GM21786 (cell line): ENCODE measurements at regions not wholly inside any gene's neighbourhood (a gene's known extent, or its start where the extent isn't known, plus 50 kb on each side); places are given as distances from the start of the nearest gene placed in this dataset.

Source experiments
- ATAC-seq: cut with Tn5 transposase; IDR thresholded peaks from one replicate; pipeline ENCODE4 v1.9.1; 2021; ENCODE audit not compliant: unreplicated experiment

DNA sequence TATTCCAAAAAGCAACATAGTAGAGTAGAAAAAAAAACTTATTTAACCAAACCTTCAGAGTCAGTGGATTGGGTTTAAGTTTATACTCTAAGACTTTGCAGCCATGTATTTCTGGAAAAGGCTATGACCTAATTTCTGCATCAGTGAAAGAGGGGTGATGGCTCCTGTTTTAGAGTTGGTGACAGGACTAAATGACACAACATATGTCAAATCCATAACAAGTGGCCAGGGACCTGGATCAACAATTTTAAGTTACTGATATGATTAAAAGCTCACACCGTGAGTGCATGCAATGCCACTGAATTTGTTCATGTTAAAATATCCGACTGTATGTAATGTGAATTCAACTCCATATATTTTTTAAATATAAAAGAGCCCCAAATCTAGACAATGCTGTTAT is 390.6 kb downstream of the TNS3 start:
- ATAC-seq = no peak

DNA sequence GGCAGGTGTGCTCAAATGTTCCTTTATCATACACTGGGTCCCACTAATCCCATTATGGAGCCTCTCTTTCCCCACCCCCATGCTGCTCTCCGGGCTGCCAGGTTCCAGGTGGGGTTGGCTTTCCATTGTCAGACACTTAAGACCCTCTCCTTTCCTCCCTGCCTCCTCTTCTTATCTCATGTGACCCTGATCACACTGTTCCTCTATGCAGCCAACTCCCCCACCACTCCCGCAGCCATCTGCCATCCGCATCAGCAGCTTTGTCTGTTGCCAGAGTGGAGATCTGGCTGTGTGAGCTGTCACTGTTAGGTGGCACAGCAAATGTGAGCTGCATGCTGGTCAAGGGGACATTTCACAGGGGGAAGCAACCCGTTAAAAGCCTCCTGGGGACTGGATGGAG is 391.4 kb downstream of the TNS3 start:
- ATAC-seq = no peak

DNA sequence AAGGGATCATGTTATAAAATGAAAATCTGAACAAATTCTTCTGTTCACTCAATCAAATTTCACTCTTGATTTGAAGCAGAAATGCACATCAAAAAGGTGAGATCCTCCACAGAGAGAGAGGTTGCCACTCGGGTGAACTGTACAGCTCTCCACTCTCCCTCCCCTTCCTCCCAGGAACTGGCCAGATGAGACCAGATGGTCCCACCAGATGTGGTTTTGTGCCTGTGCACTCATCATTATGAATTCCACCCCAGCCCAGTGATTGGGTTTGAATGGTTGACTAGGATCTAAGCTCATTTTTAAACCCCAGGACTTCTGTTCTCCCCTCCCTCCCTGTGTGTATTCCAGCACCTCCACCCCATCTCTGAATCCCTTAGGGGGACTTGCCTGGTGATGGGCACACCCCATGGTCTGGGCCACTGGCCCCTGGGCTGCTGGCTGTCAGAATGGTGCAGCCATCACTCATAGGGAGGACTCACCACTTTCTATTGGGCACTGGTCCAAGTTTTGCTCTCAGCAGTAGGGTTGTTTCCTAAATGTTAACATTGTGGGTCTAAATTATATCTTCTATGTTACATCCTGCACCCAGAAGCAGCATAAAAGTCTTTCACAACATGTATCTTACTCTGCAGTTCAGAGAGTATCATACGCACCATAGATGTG is 393.1 kb downstream of the TNS3 start:
- no peak for ATAC-seq

DNA sequence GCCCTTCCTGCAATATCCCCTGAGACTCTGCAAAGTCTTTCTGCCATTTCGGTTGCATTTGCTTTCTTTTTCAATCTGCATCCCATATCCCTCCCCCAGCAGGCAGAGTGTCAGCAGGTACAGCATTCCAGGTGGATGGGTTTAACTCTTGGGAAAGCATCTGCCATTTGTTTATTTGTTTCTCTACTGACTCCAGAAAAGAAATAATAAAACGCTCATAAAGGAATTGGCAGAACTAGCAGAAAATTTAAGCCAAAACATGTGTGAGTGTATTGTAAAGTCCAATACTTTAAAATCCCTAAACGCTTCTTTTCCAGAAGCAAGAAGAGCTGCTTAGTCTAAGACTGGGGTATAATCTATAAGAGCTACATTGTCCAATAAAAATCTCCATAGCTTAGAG is 393.8 kb downstream of the TNS3 start:
- ATAC-seq = no peak

DNA sequence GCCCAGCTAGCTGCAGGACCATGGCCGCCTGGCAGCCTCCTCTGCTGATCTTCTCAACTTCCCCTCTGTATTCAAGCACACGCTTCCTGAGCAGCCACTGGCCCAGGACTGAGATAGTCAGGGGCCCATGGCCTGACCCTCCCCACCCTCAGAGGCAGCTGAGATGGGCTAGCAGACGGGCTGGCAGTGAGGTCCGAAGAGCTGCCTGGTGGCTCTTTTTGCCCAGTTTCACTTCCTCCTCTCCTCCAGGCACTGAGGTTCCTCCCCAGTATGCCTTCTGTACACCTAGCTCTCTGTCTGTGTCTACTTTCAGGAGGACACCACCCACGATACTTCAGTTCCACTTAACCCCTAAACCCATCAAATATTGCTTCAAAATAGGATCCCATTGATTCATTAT is 395.6 kb downstream of the TNS3 start:
- ATAC-seq = peak; percentile 95

DNA sequence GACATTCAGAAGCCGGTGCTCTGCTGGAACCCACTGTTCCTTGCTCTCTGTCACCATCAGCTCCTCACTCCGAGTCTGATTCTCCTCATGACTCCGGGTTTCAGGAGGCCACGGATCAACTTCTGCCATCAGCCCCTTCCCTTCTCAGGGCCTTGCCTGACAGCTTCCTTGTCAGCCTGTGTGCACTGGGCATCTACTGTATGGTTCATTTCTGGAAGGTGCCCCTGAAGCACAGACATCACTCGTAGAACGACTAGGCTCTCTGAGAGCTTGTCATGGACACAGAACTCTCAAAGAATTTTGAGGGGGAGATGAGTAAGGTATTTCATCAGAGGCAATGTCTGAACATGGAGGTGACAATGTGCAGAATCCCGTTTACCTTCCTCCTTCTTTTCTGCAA is 396.1 kb downstream of the TNS3 start:
- ATAC-seq = no peak

DNA sequence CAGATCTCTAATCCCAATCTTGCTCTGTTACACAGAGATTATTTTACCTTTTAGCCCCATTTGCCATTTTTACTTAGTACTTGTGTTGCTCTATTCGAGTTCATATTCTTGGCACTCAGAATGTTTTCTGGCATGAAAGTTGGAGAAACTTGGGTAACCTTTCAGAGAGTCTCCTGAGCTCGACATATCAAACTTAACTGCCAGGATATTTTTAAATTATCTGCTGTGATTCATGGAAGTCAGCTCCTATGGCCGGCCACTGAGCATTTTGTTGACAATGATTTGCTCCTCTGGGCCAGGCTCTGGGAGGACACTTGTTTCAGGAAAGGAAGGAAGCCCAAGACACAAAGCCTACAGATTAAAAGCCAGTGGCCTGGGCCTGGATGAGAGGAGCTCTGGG is 396.7 kb downstream of the TNS3 start:
- no peak for ATAC-seq

DNA sequence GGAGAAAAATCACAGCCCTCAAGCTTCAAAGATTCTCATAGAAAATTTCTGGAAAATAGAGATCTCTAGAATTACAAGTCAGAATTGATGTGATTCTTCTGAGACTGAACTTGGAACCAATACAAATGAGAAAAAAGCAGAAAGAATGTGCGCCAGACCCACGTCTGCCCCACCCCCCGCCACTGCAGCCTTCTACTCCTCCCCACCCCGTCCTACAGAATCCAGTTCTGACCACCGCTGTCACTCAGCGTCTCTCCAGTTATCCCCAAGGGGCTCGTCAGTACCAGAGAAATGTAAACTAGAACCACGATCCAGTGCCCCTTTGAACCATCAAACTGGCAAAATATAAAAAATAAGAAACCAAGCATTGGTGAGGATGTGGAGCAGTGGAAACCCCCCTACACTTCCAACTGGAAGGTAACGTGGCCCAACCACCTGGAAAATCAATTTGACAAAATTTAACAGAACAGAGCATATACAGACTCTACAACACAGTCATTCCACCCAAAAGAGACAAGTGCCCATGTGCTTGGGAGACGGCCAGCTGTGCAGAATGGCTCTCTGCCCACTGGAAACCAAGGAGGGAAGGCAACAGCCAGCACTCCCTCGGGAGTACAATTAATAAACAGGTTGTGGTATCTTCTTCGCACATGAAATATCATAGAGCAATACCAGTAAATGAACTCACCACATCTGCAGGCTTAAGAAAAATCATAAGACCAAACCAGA is 397.9 kb downstream of the TNS3 start:
- no peak for ATAC-seq

DNA sequence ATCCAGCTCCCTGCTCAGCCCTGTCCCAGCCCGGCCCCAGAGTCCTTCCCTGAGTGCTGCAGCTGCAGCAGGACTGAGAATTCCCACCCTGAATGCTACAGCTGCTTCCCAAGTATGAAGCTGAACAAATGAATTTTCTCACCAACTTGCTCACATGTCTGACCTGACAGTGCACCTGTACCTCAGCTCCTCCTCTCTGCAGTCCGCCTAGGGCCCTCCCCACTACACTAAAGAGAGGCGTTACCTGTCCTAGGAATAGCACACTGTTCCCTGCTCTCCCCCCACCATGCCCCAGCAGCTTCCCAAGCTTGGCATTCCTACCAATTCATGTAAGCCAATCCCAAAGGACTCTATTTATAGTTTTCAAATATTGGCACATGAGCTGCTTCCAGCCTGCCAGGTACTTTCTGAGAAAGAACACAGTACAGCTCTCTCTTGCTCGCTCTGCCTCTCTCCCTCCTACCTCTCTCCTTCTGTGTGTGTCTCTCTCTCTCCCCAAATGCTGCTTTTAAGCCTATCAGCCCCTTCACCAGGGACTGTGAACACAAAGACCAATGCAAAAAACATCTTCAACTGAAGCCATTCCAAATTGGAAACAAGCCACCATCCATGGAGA is 400.1 kb downstream of the TNS3 start:
- ATAC-seq = no peak

DNA sequence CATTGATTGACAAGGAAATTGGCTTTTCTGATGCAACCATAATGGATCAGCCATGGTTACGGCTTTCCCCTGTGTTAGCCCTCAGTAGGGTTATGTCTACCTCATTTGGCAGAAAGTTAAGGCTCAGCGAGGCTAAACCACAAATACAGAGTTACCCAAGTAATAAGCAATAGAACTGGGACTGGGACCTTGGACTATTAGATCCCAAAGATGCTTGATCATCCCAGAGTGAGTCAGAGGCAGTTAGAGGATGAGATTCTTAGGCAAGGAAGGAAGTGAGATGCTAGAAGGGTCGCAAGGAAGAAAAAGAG is 401.4 kb downstream of the TNS3 start:
- ATAC-seq = no peak

DNA sequence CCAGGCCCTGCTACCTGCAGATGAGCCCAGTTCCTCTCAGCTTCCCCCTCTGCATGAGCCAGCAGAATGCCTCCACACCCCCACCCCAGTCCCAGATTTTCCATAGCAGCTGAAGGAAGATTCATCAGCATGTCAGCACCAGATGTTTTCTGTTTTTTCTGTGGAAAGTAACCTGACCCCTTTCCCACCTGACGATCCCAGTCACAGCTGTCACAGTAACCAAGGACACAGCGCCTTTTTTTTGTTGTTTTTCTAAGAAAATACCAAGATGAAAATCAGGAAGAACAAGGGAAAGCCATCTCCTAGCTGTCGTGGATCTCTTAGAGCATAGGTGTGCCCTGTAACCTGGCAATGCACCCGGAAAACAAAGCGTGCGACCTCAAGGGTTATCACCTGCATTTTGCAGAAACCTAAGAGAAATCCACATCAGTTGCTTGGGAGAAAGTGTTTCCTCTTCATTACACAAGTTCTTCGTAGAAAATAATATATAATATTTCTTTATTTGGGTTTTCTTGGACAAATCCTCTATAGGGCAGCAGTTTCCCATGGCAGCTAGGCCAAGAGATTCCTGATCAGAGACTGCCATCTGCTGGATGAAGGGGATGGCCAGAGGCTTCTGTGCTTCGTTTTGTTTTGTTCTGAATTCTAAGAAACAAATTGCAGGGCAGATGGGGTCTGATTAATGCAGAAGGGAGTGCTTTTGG is 401.9 kb downstream of the TNS3 start:
- ATAC-seq = no peak

DNA sequence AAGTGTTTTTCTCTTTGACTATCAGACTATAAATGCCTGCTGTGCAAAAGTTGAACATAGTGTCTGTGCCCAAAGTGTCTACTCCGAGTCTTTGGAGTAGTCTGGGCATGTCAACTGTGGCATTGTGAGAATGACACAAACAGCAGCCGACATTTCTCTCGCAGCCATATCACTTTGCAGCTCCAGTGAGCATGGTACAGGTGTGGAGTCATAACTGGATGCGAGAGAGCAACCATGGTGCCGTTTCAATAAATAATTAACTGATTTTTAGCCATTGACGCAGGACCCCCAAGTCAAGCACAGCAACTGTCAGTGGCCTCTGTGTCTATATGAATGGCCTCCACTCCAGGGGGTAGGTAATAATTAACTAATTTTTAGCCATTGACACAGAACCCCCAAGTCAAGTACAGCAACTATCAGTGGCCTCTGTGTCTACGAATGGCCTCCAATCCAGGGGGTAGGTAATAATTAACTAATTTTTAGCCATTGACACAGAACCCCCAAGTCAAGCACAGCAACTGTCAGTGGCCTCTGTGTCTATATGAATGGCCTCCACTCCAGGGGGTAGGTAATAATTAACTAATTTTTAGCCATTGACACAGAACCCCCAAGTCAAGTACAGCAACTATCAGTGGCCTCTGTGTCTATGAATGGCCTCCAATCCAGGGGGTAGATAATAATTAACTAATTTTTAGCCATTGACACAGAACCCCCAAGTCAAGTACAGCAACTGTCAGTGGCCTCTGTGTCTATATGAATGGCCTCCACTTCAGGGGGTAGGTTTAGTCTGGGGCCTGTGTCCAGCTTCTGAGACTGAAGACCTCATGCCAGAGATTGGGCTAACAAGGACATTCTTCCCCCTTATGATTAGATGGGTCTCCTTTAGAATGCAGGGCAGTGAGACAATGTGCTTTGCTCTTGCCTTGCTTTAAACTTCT is 409.0 kb downstream of the TNS3 start:
- ATAC-seq = peak; percentile 83

DNA sequence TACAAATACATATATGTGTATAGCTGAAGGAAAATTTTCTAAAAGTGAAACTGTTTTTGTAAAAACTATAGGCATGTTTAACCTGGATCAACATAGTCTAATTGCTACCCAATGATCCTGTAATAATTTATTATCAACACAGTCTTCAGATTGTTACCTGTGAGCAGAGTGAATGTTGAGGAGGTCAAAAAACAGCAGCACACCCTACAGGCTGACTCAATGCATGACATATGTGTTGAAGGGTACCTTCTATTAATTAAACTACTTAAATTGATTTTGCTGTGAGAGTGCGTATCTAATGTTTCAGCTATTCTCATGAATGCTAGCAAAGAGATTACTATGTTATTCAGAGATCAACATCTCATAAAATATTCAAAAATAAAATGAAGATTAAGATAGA is 411.4 kb downstream of the TNS3 start:
- ATAC-seq = no peak

DNA sequence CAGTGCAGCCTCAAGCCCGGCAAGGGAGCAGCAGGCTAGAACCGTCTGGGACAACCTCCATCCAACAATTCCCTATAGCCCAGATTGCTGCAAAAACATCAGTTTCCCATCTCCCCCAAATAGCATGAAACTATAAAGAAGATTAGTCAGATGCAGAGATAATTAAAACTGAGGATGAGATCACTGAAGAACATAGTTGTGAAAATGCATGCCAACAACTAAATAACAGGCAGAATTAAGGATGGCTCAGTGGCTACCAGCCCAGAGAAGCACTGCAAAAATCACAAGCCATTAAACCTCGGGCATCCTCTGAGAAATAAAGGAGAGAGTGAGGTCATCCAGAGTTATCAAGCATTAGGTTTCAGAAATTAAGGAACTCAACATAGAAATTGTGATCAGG is 427.1 kb downstream of the TNS3 start:
- no peak for ATAC-seq

DNA sequence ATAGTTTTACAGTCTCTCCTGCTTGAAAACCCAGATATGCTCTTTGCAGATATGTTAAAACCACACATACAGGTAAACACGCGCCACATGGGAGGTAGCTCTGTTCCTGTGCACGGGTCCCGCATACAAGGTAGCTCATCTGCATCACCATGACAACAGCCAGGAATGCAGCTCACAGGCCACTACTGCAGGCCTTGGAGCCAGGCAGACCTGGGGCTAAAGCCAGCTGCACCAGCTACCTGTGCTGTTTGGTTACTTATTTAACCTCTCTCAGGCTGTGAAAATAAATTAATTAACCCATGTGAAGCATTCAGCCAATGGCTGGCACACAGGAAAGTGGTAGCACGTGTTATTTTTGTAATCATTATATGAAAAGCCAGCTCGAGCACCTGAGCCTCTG is 428.3 kb downstream of the TNS3 start:
- ATAC-seq = no peak

DNA sequence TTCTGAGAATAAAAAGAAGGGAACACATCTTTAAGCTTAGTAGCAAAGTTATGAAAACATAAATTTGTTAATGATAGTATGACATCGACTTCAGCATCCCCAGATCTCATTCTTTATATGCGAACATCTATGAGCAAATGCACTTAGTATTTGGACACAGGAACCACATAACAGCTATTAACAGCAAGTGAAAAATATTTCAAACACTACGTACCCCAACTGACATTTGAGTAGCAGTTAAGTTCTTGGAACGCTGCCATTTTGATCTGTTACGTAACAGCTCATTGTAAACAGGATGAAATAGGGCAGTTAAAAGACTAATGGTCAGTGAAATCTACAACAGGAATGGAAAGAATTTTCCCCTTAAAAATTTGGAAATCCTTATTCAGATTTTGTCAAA is 428.9 kb downstream of the TNS3 start:
- no peak for ATAC-seq

DNA sequence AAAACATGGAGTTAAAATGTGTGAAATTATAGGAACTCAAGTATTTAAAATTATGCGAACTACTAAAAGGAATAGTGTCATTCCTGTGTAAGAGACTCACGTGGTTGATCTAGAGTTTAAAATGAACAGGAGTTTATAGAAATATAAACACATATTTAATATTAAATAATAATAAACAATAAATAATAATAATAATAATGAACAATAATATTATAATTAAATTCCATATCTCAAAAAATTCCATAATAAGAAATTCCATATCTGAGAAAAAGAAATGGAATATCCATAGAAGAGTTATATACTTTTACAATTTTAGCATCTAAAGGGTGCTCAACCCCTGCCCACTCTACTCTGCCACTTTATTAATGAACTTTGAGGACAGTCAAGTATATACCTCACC is 429.6 kb downstream of the TNS3 start:
- ATAC-seq = no peak

DNA sequence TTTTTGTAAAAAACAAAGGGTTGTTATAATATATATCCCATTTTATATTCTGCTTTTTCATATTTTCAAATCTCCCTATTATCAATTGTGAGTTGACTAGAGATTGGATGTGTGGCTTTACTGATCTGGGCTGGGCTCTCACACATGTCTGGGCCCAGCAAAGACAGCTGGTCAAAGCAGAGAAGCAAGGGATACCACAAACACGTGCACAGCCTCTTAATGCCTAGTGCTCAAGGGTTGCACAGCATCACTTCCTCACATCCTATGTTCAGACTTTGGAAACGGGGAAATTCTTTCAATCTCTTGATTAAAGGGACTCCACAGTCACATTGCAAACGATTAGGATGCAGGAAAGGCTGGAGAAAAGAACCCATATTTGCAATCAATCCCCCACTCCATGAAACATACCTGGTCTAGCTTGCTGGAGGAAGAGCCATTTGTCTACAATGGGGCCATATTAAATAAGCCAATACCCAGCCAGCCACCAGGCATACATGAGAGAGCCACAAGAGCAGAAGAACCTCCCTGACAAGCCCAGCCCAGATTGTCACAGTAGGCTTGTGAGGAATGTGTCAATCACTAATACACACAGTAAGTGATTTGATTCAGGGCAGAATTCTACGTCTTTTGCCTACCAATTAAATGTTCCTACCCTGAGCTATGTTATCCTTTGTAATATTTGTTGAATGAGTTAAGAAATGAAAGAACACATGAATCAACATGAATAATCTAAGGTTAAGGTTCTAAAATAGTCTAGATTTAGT is 431.2 kb downstream of the TNS3 start:
- ATAC-seq = no peak

DNA sequence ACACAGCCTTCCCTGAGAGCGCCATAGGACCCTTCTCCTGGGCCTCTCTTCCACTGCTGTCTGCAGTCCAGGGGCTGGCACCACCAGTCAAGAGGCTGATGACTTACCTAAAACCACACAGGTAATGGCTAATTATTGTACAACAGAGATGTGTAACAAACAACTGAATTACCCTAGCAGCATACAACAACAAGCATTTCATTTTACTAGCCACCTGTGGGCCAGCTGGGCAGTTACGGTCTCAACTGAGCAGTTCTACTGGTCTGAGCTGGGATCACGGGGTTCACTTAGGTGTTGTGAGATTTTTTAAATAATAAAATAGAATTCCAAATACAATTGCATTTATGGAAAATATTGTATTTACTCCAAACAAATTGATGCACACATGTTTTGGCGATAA is 431.9 kb downstream of the TNS3 start:
- ATAC-seq = peak; percentile 2

DNA sequence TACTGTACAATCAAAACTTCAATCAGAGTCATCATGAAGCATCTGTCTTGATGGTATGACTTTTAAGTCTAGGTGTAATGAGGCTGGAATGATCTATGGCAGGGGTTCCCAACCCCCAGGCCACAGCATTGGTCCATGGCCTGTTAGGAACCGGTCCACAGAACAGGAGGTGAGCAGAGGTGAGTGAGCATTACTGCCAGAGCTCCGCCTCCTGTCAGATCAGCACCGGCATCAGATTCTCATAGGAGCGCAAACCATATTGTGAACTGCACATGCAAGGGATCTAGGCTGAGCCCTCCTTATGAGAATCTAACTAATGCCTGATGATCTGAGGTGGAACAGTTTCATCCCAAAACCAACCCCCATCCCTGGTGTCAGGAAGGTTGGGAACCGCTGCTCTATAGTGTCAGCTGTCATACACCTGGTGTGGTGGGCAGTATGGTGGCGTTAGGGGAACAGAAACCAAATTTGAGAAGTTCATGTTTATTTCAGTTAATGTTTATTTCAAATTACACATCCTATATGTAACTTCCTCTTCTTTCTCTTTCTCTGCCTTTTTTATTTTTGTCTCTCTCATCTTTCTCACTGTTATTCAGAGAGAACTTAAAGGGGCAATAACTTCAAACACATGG is 432.6 kb downstream of the TNS3 start:
- peak; percentile 62 for ATAC-seq
